Neural progenitor cell (in vitro differentiated cells): ENCODE measurements at regions not wholly inside any gene's neighbourhood (a gene's known extent, or its start where the extent isn't known, plus 50 kb on each side); places are given as distances from the start of the nearest gene placed in this dataset.

Experiments
- CTCF ChIP-seq: fragments of 200-600 bp; sonication (generic); IDR thresholded peaks from 2 replicates; pipeline ENCODE4 v1.5.1; 2017; ENCODE audit warnings: antibody characterized with exemption, mild to moderate bottlenecking
- EZH2 ChIP-seq: fragments of 200-600 bp; sonication (generic); IDR thresholded peaks from 2 replicates; pipeline ENCODE4 v1.6.1; 2017; ENCODE audit warnings: antibody characterized with exemption, mild to moderate bottlenecking, moderate library complexity

- TF ChIP-seq EZH2, result no peak
- no peak for TF ChIP-seq CTCF
These were observed 58.9 kb upstream of the BCL2L14 start for GRCh38 chr12:12011880-12012260.
